MM.1S (cell line): ENCODE measurements at regions not wholly inside any gene's neighbourhood (a gene's known extent, or its start where the extent isn't known, plus 50 kb on each side); places are given as distances from the start of the nearest gene placed in this dataset.

Source experiments
- CTCF ChIP-seq: fragments of 300-600 bp; sonication (generic); IDR thresholded peaks from 2 replicates; pipeline ENCODE4 v1.5.1; 2016; ENCODE audit warnings: antibody characterized with exemption, low read length, mixed read lengths
- EZH2 ChIP-seq: fragments of 300-600 bp; sonication (generic); optimal IDR thresholded peaks from 2 replicates; pipeline ENCODE3; 2017; ENCODE audit warnings: low read depth, mild to moderate bottlenecking, antibody characterized with exemption, low read length, mixed read lengths
- EZH2phosphoT487 ChIP-seq: fragments of 300-600 bp; sonication (generic); IDR thresholded peaks from 2 replicates; pipeline ENCODE4 v1.6.1; 2018; ENCODE audit warnings: antibody characterized with exemption, low read length

GRCh38 chr7:114099337-114099736, 180.5 kb upstream of the PPP1R3A start:
- TF ChIP-seq CTCF (no peak), EZH2 (no peak), EZH2phosphoT487 (no peak)
